ENCODE measurements at regions not wholly inside any gene's neighbourhood (a gene's known extent, or its start where the extent isn't known, plus 50 kb on each side); places are given as distances from the start of the nearest gene placed in this dataset.
A peak's percentile ranks its signal among the peaks of the same experiment; 100 is the strongest.

GRCh38 chr12:124458992-124459851 is 108.2 kb downstream of the NCOR2 start:
- DNase-seq (ENCODE audit: low spot score) = no peak

DNA sequence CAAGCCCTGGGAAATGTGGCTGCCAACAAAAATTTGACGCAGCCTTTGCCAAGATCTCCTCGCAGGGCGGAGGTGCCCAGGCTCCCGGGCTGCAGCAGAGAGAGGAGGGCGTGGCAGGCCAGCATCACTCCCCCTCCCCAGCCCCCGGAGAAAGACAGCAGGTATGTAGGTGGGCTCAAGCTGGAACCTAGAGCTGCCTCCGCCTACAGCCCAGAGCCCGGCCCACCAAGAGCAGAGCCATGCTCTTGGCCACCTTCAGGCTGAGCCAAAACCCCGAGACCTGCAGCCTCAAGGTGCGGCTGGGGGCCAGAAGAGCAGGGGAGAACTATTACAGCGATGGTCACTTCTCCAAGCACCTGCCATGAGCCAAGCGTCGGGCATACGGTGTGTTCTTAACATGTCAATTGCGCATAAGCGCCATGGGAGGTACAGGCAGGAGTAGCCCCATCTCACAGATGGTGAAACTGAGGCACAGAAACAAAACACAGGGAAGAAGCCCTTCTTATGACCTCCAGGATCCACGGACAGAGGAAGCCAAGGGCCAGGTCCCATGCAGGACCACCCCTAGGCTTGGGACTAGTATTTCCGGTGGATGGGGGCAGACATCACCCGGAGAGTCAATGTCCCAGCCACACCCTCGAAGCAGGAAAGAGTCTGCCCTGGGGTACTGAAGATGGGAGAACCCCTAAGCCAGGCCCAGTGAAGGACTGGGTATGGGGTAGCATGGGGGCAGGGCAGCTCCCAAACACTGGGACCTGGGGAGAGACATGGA is 109.0 kb downstream of the NCOR2 start:
- no peak for DNase-seq (ENCODE audit: low spot score)

DNA sequence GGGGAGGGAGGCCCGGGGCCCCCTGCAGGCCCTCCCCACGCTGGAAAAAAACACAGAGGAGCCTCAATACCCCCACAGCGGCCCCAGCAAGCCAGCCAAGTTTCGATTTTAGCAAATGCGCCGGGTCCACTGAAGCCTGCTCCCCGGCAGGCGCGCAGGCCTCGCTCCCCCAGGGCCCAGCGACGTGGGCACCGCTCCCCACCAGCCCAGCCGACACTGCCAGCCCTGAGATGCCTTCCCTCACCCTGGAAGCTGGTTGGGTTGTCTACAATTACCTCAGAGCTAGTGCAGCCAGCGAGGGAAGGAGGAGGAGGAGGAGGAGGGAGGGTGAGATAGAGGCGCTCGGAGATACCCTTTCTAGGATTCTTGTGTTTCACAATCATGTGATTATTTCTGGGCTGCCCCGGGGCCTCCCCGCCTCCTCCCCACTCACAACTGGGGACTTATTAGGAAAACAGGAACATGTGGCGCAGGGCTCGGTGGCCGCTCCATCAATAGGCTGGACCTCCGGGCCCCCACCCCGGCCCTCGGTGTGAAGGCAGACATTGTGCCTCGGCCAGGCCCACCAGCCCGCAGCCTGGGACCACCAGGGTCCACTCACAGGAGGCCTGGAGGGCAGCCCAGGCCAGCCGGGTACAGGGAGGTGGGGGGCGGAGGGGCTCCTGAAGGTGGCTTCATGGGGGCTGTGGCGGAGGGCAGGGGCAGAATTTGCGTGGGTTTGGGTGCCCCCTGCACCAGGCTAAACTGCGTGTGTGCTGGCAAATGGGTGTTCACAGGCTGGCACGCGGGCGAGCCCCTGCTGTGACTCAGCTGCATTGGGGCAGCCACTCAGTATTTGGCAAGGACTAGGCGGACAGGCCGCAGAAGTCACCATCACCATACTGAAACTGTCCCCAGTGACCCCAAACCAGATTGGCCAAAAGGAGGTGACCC is 109.9 kb downstream of the NCOR2 start:
- DNase-seq (ENCODE audit: low spot score) = peak; percentile 89

- no peak for DNase-seq (ENCODE audit: low spot score)
Observed at GRCh38 chr12:124456652-124457152, 110.7 kb downstream of the NCOR2 start.

DNA sequence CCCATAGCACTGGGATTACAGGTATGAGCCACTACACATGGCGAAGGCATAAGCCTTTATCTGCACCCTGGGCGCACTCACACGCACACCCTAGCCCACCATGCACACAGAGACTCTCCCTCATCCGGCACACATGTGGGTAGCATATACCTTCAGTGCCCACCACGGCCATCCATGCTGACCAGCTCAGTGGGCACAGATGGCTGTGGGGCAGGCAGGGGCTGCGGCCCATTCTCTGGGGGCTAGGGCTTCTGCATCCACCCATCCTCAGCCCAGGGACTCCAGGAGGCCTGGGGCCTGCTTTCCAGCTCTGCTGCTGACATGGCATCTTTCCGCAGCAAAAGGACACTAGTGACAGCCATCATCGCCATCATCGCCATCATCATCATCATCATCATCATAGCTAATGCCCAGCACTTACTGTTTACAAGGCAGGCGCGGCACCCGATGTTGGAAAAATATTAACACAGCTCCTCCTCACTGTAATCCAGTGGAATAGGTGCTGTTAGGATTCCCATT is 111.2 kb downstream of the NCOR2 start:
- no peak for DNase-seq (ENCODE audit: low spot score)

- no peak for DNase-seq (ENCODE audit: low spot score)
Observed at GRCh38 chr12:124455336-124455735, 112.1 kb downstream of the NCOR2 start.

DNA sequence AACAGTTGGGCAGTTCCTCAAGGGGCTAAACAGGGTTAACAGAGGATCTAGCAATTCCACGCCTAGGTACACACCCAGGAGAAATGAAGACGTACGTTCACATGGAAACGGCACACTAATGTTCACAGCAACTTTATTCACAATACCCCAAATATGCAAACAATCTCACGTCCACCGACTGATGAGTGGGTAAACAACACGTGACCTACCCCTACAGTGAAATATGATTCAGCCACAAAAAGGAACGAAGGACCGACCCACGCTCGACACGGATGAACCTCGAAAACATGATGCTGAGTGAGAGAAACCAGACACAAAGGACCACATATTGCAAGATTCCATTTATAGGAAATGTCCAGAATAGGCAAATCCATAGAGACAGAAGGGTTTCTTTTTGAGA is 112.7 kb downstream of the NCOR2 start:
- no peak for DNase-seq (ENCODE audit: low spot score)

DNA sequence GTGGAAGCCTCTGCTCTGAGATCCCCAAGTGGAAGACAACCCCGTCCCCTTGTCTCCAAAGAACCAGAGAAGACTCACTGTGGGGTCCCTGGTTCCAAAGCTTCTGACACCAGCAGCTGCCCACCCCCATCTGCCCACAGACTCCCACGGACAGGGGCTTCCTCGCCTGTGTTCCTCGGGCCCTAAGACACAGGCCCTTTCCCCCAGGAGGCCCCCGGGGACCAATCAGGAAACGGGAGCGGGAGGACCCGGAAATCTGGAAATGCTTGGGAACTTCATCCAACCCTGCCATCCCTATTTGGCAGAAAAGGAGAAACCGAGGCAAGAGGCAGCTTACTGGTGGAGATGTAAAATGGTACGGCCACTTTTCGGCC is 113.1 kb downstream of the NCOR2 start:
- no peak for DNase-seq (ENCODE audit: low spot score)

- DNase-seq (ENCODE audit: low spot score) = peak; percentile 80
Observed at GRCh38 chr12:124453419-124454351, 113.7 kb downstream of the NCOR2 start.

GRCh38 chr12:124452576-124453331 is 114.7 kb downstream of the NCOR2 start:
- no peak for DNase-seq (ENCODE audit: low spot score)

GRCh38 chr12:124451637-124452243 is 115.7 kb downstream of the NCOR2 start:
- DNase-seq (ENCODE audit: low spot score) = no peak

- no peak for DNase-seq (ENCODE audit: low spot score)
Observed at GRCh38 chr12:124451016-124451415, 116.4 kb downstream of the NCOR2 start.

DNA sequence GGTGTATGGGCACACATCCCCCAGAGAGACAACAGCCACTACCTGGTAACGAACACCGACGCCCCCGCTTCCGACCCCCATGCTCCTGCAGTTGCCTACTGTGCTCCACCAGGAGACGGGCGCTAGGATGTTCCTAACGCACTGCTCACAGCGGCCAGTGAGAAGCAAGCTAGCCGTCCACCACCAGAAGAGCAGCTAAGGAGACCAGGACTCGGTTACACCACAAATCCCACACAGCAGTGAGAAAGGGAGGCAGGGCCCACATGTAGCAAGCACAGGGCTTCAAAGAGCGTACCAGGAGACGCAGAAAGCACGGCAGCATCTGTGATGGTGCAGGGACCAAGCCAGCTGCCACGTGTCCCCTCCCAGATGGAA is 117.0 kb downstream of the NCOR2 start:
- no peak for DNase-seq (ENCODE audit: low spot score)

GRCh38 chr12:124449623-124450375 is 117.6 kb downstream of the NCOR2 start:
- no peak for DNase-seq (ENCODE audit: low spot score)

DNA sequence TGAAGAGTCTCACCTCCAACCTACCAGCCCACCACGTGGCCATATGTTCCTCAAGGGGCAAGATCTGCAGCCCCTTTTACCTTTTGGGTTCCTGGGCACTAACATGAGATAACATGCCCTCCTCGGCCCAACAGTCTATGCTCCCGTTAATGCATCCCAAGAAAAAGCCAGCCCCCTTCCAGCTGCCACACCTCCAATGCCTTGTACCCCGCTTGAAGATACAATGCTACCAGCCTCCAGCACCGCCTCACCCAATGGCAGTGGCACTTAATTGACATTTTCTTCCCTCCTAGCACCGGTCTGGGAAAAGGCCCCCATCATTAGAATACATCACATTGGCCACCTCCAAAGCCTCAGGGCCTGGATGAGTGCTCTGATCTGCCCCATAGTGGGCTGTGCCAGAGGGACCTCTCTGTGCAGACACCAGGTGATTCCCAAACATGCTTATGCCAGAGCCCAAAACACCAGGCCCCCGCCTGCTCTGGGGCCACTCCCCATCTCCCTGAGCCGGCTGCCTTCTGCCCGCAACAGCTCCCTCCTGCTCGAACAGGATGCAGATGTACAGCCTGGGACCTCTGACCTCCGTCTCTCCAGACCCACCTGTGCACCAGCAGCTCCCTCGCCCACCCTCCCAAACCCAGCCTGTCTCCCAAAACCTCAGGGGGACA is 118.3 kb downstream of the NCOR2 start:
- DNase-seq (ENCODE audit: low spot score) = no peak

- no peak for DNase-seq (ENCODE audit: low spot score)
Observed at GRCh38 chr12:124448241-124448954, 119.0 kb downstream of the NCOR2 start.

GRCh38 chr12:124446364-124446763 is 121.0 kb downstream of the NCOR2 start:
- no peak for DNase-seq (ENCODE audit: low spot score)
